SK-N-SH (cell line): ENCODE measurements at regions not wholly inside any gene's neighbourhood (a gene's known extent, or its start where the extent isn't known, plus 50 kb on each side); places are given as distances from the start of the nearest gene placed in this dataset.

ENCODE experiments used
- CTCF ChIP-seq: fragments of 200-600 bp; sonication (generic); IDR thresholded peaks from 2 replicates; pipeline ENCODE4 v1.6.1; 2017; ENCODE audit warnings: antibody characterized with exemption, mild to moderate bottlenecking, moderate library complexity
- EP300 ChIP-seq, 2 experiments: IDR thresholded peaks; 2 replicates each; pipeline versions ENCODE4 v1.4.0 to v1.6.1; 2012; ENCODE audit warnings: borderline replicate concordance in 1 of 2, low read depth in 1 of 2, low read length in 1 of 2
- NRF1 ChIP-seq: IDR thresholded peaks from 2 replicates; pipeline ENCODE4 v1.6.1; 2012; ENCODE audit warnings: low read depth, mild to moderate bottlenecking, low read length
- POLR2AphosphoS5 ChIP-seq: IDR thresholded peaks from 2 replicates; pipeline ENCODE4 v1.6.1; 2012; ENCODE audit warnings: low read depth, low read length
- TCF12 ChIP-seq: IDR thresholded peaks from 2 replicates; pipeline ENCODE4 v1.4.0; 2012
- USF1 ChIP-seq: IDR thresholded peaks from 2 replicates; pipeline ENCODE4 v1.4.0; 2012; ENCODE audit warnings: low read depth, borderline replicate concordance
- YY1 ChIP-seq: IDR thresholded peaks from 2 replicates; pipeline ENCODE4 v1.4.0; 2012; ENCODE audit warnings: low read depth, mild to moderate bottlenecking

GRCh38 chr10:123450956-123451605 is 215.1 kb upstream of the GPR26 start:
- TF ChIP-seq CTCF (no peak), YY1 (no peak), POLR2AphosphoS5 (no peak), TCF12 (no peak), NRF1 (no peak), EP300 (IDR thresholded peaks at IDR 0.05; ENCODE audit: borderline replicate concordance in 1 of 2, low read depth in 1 of 2, low read length in 1 of 2) (no peak), USF1 (no peak)
